ENCODE measurements at regions not wholly inside any gene's neighbourhood (a gene's known extent, or its start where the extent isn't known, plus 50 kb on each side); places are given as distances from the start of the nearest gene placed in this dataset.

GRCh38 chr6:167476844-167477595 lies 152.1 kb downstream of the TTLL2 start:
- Histone ChIP-seq H3K36me3 (no peaks in the 10 kb centered on the region), H3K4me3 (no peak overlapping the region), H3K4me1 (peaks cover 0 to 5% of the 10 kb centered on the region in 2 donors), H3K9me3 (no peaks in the 10 kb centered on the region), H3K27ac (no peak overlapping the region), H3K27me3 (peaks cover 0 to 2% (median 0%) of the 10 kb centered on the region in 3 donors)
- ATAC-seq (no peak), DNase-seq (no peak)
- intact Hi-C loops (cut with DNase I; ENCODE audit: low total_unique reads) = no loop called here
- in situ Hi-C loops (cut with MboI; ENCODE audit: low sequenced_read_pairs in 4 of 4) = no loop called here
- TF ChIP-seq CTCF (IDR thresholded peaks at IDR 0.05 in 4 of 5, conservative IDR thresholded peaks at IDR 0.05 in 1 of 5) = no peak
- TF ChIP-seq POLR2A (IDR thresholded peaks at IDR 0.05) = no peak

GRCh38 chr6:167477688-167478087 lies 152.8 kb downstream of the TTLL2 start:
- in situ Hi-C loops (cut with MboI; ENCODE audit: low sequenced_read_pairs in 4 of 4) = no loop called here
- Histone ChIP-seq H3K4me1 (peaks cover 0 to 5% of the 10 kb centered on the region in 2 donors), H3K9me3 (no peaks in the 10 kb centered on the region), H3K27ac (no peak overlapping the region), H3K36me3 (no peaks in the 10 kb centered on the region), H3K27me3 (peaks cover 0 to 2% (median 0%) of the 10 kb centered on the region in 3 donors), H3K4me3 (no peak overlapping the region)
- intact Hi-C loops (cut with DNase I; ENCODE audit: low total_unique reads) = no loop called here
- ATAC-seq (no peak), DNase-seq (no peak)
- TF ChIP-seq POLR2A (IDR thresholded peaks at IDR 0.05) (no peak), CTCF (IDR thresholded peaks at IDR 0.05 in 4 of 5, conservative IDR thresholded peaks at IDR 0.05 in 1 of 5) (no peak)

- intact Hi-C loops (cut with DNase I; ENCODE audit: low total_unique reads) (no loop called here), in situ Hi-C loops (cut with MboI; ENCODE audit: low sequenced_read_pairs in 4 of 4) (no loop called here)
- ATAC-seq (no peak), DNase-seq (no peak)
- H3K4me3 ChIP-seq = no peak overlapping the region
- no peaks in the 10 kb centered on the region for H3K9me3 ChIP-seq
- H3K36me3 ChIP-seq = no peaks in the 10 kb centered on the region
- H3K27me3 ChIP-seq = peaks cover 0 to 2% (median 0%) of the 10 kb centered on the region in 3 donors
- TF ChIP-seq POLR2A (IDR thresholded peaks at IDR 0.05) (no peak), CTCF (IDR thresholded peaks at IDR 0.05 in 4 of 5, conservative IDR thresholded peaks at IDR 0.05 in 1 of 5) (no peak)
- peaks cover 0 to 5% of the 10 kb centered on the region in 2 donors for H3K4me1 ChIP-seq
- H3K27ac ChIP-seq = no peak overlapping the region
Measured at GRCh38 chr6:167479301-167479700, 154.4 kb downstream of the TTLL2 start.

GRCh38 chr6:167479901-167480648 lies 155.2 kb downstream of the TTLL2 start:
- Histone ChIP-seq H3K4me3 (no peak overlapping the region), H3K27ac (no peak overlapping the region), H3K4me1 (peaks cover 0 to 5% of the 10 kb centered on the region in 2 donors), H3K9me3 (no peaks in the 10 kb centered on the region), H3K27me3 (peaks cover 0 to 2% (median 0%) of the 10 kb centered on the region in 3 donors), H3K36me3 (no peaks in the 10 kb centered on the region)
- TF ChIP-seq CTCF (IDR thresholded peaks at IDR 0.05 in 4 of 5, conservative IDR thresholded peaks at IDR 0.05 in 1 of 5) = no peak
- no peak for TF ChIP-seq POLR2A (IDR thresholded peaks at IDR 0.05)
- DNase-seq = no peak
- intact Hi-C loops (cut with DNase I; ENCODE audit: low total_unique reads) = loop anchor here (10.0 kb wide), 1 partner anchor 345 kb away; the partner anchor contains the start of gene AFDN
- ATAC-seq = peak in 1 of 2 donors; percentile 45
- in situ Hi-C loops (cut with MboI; ENCODE audit: low sequenced_read_pairs in 4 of 4) = loop anchor here in 2 of 4 donors (5.0 to 10.0 kb wide), 2 partner anchors 415 to 417 kb away; no protein-coding TSS in a partner anchor
